GDM1 (cell line): ENCODE measurements at regions not wholly inside any gene's neighbourhood (a gene's known extent, or its start where the extent isn't known, plus 50 kb on each side); places are given as distances from the start of the nearest gene placed in this dataset.
A peak's percentile ranks its signal among the peaks of the same experiment; 100 is the strongest.

Experiments
- DNase-seq: peaks from one replicate; lab custom pipeline; 2025; lab: John Stamatoyannopoulos, UW

DNA sequence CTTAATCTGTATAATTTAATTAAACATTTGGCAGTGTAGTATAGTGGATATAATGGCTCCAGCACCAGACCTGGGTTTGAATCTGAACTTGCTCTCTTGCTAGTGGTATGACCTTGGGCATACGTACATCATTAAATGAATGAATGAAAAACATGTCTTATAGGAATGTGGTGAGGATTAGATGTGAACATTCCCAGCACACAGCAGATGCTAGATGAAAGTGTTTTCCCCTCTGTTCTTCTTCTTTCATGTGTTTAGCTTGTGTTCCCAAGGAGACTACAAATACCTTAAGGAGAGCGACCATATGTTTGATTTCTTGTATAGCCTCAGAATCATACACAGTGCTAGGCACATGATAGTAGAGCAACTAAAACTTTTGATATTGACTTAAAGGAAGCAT is 56.5 kb downstream of the CT47B1 start:
- no peak for DNase-seq

DNA sequence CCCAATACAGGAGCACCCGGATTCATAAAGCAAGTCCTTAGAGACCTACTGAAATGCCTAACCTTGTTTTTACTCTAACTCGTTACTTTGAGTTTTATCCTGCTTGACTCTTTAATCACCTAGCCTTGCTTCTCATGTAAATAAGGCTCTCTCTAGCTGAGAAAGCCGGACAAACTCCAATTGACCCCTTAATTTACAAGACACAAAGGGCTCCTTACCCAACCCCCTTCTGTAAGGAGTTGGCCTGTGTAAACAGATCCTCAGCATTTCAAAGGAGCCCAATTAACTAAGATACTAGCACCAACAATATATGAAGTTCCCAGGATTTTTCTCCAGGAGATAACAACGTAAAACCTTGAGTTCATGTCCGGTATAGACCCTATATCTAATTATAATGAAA is 61.7 kb downstream of the CT47B1 start:
- no peak for DNase-seq

DNA sequence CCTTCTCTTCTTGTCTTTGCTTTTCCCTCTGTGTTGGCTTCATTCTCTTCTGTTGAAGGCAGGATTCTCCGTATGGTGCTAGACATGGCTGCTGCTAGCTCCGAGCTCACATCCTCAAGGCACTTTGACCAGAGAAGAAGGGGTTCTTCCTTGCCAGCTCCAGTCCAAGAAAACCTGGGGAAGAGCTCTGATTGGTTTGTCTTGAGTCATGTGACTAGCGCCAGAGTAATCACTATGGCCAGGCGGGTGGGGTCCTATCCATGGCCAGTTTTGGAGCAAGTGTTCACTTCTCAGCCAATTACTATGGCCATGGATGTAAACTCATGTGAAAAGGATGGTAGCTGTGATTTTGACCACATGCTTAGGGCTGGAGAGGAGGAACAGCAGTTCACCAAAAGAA is 74.2 kb downstream of the CT47B1 start:
- DNase-seq = no peak

DNA sequence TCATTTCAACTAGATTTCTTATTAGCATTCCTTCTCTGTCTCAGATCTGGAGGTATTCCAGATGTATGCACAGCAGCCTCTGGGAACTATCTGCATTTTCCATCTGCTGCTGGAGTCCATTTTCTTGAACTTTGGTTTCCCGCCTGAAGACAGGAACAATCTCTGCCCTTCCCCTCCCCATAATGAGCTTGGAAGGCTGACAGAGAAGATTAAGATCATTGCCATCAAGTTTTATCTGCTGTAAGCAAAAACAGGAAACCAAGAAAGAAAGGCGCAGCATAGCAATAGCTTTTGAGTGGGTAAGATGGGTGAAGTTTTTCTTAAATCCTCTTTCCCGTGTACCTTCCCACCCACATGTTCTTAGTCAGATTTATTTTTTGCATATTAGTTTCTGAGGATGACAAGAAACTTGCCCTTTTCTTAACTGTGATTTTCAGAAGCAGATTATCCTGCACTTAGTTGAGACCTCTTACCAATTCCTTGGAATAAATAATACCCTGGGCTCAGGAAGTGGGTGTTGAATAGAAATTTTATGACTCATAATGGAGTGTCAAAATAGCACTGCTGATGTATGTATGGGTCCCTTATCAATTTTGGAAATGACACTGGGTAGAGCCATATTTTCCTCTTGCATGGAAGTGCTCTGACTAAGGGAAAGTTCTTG is 78.3 kb downstream of the CT47B1 start:
- no peak for DNase-seq

DNA sequence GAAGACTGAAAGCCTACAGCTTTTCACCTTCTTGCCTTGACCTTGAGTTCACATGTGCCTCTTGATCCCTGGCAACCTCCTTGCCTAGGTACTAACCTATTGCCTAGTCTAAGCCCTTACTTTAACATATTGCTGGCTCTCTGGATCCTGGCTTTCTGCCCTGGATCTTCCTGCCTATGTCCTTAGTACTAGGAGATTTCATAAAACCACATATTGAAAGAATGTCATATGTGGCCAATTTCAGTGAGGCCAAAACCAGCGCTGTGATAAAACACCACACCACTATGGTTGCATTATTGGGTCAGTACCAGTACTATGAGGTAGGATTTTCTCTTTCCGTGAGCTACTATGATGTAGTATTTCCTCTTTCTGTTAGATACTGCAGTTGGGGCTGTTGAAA is 80.4 kb downstream of the CT47B1 start:
- DNase-seq = no peak

DNA sequence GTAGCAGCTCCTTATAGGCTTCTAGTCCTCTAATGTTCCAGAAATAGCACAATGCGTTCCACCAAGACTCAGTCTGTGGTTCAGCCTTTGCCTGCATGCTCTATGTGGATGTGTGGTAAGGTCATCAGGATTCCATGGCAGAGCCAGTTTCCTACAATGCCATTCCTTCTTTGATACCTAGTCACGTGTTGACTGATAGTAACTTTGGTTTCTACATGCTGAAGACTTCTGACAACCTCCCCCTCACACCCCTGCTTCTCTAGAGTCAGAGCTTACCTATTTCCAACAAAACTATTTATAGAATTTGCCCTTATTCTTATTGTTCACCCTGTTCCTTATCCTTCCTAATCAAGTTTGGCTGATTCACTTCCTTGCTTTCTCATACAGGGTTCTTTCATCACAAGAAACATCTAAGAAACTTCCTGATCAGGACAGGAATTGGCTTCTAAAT is 81.1 kb downstream of the CT47B1 start:
- no peak for DNase-seq

DNA sequence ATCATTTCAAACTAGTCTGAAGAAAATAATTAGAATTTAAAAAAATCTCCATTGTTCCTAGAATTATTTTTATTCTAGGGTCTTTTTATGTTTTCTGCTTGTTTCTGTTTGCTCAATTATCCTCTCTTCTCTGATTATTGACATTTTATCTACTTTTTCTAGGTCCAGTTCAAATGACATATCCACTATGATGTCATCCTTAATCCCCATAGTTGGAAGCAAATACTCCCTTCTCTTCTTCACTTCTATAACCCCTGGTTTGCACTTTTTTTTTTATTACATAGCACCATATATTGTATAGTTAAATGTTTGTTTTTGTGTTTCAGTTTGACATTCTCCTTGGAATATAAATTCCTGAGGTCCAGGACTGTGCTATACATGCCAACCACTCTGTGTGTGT is 82.6 kb downstream of the CT47B1 start:
- DNase-seq = no peak

DNA sequence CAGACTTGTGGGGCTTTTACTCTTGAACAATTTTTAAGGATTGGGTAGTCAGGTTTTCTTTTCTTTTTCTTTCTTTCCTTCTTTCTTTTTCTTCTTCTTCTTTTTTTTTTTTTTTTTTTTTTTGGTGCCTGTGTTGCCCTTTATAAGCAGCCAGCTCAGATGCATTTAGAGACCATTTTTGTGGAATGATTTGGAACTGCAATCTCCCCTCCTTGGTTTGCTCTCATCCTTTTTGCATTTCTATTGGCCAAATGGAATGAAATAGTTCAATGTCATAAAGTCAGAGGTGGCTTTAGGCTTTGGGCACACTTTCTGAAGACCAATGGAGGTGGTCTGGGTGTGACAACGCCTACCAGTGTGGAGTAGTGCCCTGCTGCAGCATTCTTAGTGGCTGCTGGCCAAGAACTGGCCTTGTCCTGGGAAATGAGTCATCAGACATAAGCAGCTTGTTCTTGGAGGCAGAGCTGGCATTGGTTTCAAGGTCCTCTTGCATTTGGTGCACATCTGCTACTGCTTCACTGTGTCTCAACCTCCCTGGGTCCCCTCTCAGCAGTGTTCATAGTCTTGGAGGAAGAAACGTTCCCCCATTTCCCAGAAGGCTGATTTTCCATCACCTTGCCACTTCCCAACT is 84.5 kb downstream of the CT47B1 start:
- no peak for DNase-seq

DNA sequence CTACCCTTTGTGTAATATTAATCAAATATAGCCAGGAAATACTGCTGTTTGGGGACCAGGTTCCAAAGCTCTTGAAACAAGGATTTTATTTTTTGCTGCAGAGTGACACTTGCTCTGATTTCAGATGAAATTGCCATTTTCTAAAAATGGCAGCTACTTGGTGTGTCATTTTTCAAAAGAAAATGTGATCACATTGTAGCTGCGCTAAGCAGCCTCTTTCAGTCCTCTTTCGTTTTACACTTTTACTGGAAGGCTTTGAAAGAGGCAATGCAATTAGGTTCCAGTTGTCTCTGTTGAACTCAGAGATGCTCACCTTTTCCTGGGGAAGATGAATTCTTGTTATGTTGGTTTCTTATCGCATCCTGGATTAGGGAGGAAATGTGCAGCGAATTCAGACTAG is 85.1 kb downstream of the CT47B1 start:
- DNase-seq = no peak

DNA sequence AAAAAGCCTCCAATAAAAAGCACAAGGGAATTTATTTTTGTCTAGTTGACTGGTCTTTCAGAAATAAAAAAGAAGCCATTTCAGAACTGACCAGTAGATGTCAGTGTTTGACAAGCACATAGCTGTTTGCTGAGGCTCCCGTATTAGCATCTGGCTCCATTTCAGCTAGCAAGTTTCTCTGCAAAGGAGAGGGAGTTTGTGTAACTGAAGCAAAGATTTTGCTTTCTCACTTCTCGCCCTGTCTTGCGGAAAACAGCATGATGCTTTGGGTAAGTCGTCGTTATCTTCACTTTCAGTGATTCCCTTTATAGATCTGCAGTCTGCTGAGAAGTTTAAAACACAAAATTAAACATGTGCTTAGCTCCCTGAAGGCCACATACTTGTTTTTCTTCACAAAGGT is 85.5 kb downstream of the CT47B1 start:
- DNase-seq = peak; percentile 46

DNA sequence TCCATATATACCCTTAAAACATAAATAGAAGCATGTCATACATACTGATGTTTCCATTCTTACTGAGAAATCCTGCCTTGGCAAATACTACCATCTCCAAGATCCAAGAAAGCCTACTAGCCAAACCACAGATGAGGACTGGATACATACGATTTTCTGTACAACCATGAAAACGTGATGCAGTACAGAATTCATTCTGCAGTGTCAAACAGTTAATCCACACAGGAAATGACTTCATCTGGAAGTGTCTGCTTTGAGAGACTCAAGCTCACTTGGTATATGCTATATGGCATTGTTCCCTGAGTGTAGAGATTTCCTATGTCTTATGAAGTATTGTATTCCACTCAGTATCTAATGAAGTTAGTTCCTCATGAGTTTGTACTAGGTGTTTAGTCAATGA is 94.3 kb downstream of the CT47B1 start:
- no peak for DNase-seq

DNA sequence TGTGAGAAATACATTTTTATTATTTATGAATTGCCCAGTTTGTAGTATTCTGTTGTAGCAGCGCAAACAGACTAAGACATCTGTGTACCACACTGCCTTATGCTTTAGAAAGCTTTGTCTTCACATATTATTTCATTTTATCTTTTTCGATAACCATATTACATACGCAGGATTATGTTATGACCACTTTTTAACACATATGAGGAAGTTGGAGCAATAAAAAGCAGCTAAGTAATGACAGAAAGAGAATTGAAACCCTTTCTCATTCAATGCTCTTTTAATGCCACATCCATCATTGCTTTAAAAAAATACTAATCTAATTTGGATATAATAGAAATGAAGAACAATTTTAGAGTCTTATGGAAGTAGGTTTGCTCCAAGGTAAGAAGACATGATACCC is 99.7 kb downstream of the CT47B1 start:
- no peak for DNase-seq

DNA sequence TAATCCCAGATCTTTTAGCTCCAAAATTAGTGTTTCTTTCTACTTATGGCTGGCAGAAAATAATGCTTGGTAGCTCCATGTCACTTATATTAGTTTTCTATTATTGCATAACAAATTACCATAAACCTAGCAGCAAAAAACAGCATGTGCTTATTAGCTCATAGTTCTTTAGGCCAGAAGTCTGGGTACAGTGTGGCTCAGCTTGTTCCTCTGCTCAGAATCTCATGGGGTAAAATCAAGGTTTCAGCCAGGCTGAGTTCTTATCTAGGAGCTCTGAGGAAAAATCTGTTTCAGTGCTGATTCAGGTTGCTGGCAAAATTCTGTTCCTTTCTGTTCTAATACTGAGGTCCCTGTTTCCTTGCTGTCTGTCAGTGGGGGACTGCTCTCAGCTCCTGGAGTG is 101.1 kb downstream of the CT47B1 start:
- no peak for DNase-seq

DNA sequence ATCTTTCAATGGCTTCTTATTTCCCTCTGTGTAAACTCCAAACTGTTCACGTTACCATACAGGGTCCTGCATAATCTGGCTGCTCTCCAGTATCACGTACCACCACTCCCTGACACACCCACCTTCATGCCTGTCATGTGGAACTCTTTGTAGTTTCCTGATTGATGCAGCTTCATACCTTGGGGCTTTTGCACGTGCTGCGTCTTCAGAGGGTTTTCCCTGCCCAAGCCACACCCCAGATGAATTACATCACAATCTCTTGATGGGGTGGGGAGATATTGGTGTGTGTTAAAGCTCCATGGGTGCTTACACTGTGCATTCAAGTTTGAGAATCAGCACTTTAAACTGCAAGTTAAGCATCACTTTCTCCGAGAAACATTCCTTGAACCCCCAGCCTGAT is 101.9 kb downstream of the CT47B1 start:
- no peak for DNase-seq

DNA sequence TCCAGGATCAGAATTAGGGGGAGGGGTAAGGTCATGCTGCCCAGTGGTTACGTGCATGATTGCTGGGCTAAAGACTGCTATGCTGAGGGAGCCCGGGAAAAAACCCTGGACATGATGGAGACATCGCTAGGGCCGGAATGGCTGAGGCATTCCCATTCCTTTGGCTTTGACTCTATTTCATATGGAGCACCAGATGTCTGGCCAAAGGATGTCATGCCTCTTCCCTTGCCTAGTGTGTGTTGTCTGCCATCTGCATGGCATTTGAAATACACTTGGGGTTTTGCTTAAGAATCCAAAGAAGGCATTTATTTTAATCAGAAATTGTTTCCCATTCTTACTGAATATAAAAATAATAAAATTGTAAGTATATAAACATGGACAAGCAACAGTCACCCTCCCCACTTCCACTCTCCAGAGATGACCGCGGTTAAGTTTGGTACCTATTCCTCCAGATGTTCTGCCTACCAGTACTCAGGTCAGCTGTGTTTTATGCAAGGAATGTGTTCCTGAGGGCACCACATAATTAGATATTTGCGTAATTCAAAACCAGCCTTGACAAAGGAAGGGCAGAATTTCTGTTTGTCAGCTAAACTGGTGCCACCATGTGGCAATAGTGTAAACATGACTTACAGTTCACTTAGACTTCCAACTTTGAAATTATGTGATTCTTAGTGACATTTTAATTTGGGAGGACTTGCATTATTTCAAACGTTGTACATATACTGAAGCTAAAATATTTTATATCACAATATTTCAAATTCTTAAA is 105.9 kb downstream of the CT47B1 start:
- peak; percentile 23 for DNase-seq

DNA sequence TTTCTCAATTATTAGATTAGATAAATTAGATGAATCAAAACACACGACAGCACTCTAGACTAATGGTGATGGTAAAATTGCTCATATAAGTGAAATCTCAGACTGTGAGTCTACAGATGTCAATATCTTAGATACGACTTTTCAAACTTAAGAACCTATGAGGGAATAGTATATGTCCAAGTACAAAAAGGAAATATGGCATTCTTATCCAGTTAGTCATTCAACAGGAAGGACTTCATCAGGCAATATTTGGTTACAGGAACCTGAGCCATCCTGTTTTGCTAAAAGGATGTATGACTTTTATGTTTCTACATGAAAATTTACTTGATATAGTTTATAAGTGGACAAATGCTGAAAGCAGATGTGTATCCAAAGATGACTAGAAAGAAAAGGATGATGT is 107.0 kb downstream of the CT47B1 start:
- DNase-seq = no peak

DNA sequence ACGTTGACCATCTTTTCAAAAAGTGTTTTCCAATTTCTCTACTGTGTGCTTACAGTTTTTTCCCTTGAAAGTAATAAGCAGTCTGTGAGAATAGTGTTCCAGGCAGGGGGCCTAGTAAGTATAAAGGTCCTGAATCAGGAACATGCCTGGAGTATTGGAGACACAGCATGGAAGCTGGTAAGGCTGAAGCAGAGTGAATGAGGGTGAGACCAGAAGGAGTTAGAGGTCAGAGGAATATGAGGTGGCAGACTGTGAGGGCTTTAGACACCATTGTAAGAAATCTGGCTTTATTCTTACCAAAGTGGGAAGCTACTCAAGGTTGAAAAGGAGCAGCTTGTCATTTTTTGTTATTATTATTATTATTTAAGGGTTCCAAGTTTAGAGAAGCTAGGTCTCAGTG is 107.4 kb downstream of the CT47B1 start:
- DNase-seq = no peak

DNA sequence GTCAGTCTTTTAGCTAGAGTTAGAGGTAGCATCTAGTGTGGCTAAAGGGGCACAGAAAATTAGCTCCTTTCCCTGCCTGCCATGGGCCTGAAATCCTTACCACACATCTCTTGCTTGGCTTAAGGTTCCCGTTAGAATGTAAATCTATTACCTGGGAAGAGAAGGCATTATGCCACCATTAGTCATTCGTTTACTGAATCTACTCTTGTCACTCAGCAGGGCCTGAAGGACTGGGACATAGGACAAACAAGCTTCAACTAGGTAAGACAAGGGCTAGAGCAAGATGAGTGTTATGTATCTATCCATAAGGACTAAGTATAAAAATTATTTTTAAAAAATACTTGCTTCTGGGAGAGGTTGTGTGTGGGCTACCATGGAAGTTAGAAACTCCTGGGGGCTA is 112.4 kb downstream of the CT47B1 start:
- DNase-seq = no peak

DNA sequence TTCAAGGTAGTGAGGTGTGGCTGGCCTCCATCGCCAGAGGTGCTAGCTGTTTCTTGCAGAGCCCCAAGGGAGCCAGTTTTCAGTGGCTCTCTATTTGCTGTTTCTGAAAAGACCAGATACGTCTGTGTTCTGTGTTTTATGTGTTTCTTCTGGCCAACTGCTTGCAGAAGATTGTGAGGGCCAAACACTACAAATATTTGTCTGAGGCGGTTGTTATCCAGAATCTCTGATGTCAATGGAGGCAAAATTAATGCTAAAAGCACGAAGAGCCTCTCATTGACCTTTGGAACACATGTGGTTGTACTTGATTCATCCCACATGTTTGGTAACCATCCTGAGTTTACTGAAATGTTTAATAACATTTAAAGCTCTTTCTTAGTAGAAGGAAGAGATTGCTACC is 113.9 kb downstream of the CT47B1 start:
- no peak for DNase-seq

DNA sequence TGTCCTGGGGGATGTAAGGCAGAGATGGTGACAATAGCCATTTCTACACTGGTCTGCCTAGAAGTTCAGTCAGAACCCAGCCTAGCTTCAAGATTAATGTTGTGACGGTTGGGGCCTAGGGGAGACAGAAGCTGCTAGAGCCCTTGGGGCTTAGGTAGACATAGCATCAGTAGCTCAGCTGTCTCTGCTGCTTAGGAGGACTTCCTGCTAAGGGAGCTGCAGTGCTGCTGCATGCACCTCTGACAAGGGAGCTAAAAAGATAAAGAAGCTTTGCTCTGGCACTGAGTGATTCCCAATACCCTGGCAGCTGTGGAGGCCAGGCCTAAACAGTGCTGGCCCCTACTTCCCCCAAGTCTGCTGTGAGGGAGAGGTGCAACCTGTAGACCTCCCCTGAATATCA is 116.0 kb downstream of the CT47B1 start:
- no peak for DNase-seq

DNA sequence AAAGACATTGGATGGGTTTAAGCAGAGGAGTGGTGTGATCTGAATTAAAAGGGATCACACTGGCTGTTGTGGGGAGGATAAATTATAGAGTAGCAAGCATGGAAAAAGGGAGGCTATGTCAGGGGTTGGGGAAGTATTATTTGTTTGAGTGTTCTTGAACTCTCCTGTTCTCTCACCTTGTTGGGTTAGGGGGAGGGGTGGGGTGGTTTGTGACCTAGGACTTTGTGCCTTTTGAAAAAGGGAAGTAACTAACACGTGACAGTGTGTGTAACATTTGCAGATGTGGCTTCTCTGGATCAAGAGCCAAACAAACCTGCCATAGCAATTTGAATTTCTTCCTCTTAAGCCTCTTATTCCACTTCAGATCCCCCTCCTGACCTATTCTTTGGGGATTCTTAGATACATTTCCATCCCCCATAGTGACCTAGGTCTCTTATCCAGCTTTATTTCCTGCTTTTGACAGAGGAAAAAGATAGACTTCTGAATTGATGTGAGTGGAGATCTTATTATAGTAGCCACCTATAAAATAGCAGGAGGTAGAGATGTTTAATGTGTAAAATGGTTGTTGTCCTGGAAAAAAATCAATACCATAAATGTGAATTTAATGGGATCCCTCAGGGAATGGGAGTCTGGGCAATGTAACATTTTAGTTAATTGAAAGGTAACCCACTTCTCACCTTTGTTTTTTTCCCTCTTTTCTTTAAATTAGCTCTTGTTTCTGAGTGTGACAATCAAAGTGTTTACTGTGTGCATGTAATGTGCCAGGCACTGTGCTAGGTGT is 120.4 kb downstream of the CT47B1 start:
- peak; percentile 19 for DNase-seq

DNA sequence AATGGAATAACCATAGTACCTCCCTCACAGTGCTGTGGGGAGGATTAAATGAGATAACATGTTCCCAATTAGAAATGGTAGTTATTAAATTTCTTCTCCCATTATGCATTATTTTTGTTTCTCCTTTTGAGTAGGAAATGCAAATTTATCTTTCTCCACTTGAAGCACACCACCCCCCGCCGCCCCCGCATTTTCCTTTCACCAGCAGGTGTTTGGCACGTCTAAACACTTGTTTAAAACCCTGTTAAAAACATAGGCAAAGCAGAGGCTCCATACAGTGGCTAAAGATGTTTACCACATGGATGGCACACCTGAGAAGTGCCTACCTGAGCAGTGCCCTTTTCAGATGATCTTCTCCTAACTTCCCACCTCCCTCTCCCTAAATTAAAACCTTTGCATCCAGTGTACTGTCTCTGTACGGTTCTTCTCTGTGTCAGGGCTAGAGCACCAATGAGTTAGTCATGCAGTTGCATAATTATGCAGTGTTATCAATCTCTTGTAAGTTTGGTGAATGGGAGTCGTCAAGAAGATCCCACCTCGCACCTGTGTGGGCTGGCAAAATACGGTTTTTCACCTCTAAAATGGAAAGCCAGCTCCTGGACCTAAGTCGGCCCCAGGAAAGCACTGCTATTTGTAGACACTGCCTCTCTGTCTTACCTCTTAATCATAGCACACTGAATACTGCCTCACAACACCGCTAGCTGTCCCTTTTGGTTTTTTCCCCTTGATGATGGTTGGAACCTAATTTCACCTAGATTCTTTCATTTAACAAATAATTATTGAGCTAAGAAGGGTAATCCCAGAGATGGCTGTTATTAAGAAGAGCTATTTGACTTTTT is 122.0 kb downstream of the CT47B1 start:
- no peak for DNase-seq
